ENCODE measurements at regions not wholly inside any gene's neighbourhood (a gene's known extent, or its start where the extent isn't known, plus 50 kb on each side); places are given as distances from the start of the nearest gene placed in this dataset.

- no peak for TF ChIP-seq ZNF423 (CRISPR knock-in tag; IDR thresholded peaks at IDR 0.05)
These were observed 133.1 kb upstream of the CHST15 start (continued) for GRCh38 chr10:124226271-124227054.

DNA sequence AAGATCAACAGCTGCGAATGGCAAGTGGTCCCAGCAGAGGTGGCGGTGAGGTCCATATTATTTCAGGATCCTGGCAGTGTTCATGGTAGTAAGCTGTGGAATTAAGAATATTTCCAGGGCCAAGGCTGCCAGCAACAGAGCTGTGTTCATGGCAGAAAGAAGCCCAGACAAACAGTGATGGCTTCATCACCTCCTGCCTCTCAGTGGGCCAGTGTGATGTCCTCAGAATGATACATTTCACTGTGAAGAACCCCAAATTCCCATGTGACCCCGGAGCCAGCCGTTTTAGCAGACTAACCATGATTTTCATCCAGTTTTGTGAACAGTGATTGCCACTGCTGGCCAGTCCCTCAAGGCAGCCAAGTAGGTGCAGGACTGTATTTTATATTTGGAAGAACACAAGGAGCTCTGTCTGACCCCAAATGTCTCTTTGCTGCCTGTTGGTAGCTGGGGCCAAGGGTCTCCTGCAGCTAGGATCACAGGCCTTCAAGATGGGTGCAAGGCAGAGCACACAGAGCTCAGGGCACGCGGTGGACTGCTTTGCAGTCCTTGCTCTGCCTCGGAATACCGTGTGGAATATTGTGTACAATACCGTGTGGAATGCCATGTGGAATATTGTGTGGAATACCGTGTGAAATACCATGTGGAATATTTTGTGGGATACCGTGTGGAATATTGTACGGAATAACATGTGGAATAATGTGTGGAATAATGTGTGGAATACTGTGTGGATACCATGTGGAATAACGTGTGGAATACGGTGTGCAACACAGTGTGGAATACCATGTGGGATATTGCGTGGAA, 132.3 kb upstream of the CHST15 start:
- no peak for DNase-seq (ENCODE audit: low spot score)
- peaks cover 13% of the 10 kb centered on the region for H3K4me1 Mint-ChIP-seq
- no peak overlapping the region for H3K4me3 Mint-ChIP-seq

More for the DNA sequence above, 132.3 kb upstream of the CHST15 start:
- H3K9me3 Mint-ChIP-seq = peaks cover 49% of the 10 kb centered on the region
- no peak overlapping the region for H3K27ac Mint-ChIP-seq
- H3K27me3 Mint-ChIP-seq (ENCODE audit: low read depth) = no peaks in the 10 kb centered on the region; the same call in 1 of the 2 replicates
- ATAC-seq = no peak
- POLR2A ChIA-PET = interaction anchor here (0.7 kb wide), 1 partner anchor 15 kb away, joined by 3 read pairs; no protein-coding TSS in a partner anchor
- CTCF ChIA-PET = interaction anchor here (1.6 kb wide), 1 partner anchor 231 kb away, joined by 7 read pairs; no protein-coding TSS in a partner anchor
- H3K36me3 Mint-ChIP-seq = peaks cover 29% of the 10 kb centered on the region
- no peak for TF ChIP-seq ATF1 (CRISPR knock-in tag; IDR thresholded peaks at IDR 0.05)
- TF ChIP-seq, protein P1, sequence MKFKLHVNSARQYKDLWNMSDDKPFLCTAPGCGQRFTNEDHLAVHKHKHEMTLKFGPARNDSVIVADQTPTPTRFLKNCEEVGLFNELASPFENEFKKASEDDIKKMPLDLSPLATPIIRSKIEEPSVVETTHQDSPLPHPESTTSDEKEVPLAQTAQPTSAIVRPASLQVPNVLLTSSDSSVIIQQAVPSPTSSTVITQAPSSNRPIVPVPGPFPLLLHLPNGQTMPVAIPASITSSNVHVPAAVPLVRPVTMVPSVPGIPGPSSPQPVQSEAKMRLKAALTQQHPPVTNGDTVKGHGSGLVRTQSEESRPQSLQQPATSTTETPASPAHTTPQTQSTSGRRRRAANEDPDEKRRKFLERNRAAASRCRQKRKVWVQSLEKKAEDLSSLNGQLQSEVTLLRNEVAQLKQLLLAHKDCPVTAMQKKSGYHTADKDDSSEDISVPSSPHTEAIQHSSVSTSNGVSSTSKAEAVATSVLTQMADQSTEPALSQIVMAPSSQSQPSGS (CRISPR knock-in tag; IDR thresholded peaks at IDR 0.05; ENCODE audit: borderline replicate concordance, low read depth) = no peak
- no peak for TF ChIP-seq ZNF416 (CRISPR knock-in tag; IDR thresholded peaks at IDR 0.05)
- TF ChIP-seq, protein P2, sequence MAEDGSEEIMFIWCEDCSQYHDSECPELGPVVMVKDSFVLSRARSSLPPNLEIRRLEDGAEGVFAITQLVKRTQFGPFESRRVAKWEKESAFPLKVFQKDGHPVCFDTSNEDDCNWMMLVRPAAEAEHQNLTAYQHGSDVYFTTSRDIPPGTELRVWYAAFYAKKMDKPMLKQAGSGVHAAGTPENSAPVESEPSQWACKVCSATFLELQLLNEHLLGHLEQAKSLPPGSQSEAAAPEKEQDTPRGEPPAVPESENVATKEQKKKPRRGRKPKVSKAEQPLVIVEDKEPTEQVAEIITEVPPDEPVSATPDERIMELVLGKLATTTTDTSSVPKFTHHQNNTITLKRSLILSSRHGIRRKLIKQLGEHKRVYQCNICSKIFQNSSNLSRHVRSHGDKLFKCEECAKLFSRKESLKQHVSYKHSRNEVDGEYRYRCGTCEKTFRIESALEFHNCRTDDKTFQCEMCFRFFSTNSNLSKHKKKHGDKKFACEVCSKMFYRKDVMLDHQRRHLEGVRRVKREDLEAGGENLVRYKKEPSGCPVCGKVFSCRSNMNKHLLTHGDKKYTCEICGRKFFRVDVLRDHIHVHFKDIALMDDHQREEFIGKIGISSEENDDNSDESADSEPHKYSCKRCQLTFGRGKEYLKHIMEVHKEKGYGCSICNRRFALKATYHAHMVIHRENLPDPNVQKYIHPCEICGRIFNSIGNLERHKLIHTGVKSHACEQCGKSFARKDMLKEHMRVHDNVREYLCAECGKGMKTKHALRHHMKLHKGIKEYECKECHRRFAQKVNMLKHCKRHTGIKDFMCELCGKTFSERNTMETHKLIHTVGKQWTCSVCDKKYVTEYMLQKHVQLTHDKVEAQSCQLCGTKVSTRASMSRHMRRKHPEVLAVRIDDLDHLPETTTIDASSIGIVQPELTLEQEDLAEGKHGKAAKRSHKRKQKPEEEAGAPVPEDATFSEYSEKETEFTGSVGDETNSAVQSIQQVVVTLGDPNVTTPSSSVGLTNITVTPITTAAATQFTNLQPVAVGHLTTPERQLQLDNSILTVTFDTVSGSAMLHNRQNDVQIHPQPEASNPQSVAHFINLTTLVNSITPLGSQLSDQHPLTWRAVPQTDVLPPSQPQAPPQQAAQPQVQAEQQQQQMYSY (CRISPR knock-in tag; IDR thresholded peaks at IDR 0.05) = no peak
- no peak for TF ChIP-seq USF1 (CRISPR knock-in tag; IDR thresholded peaks at IDR 0.05)
- TF ChIP-seq ATF3 (CRISPR knock-in tag; conservative IDR thresholded peaks at IDR 0.05) = no peak
- TF ChIP-seq CTCF (IDR thresholded peaks at IDR 0.05) = no peak
- no peak for TF ChIP-seq NFATC4 (CRISPR knock-in tag; IDR thresholded peaks at IDR 0.05)
- no peak for TF ChIP-seq OVOL2 (CRISPR knock-in tag; IDR thresholded peaks at IDR 0.05; ENCODE audit: borderline replicate concordance)
- no peak for TF ChIP-seq FOXP4 (CRISPR knock-in tag; IDR thresholded peaks at IDR 0.05)
- no peak for TF ChIP-seq CDX4 (CRISPR knock-in tag; IDR thresholded peaks at IDR 0.05; ENCODE audit: borderline replicate concordance)
- TF ChIP-seq ZNF396 (CRISPR knock-in tag; IDR thresholded peaks at IDR 0.05; ENCODE audit: borderline replicate concordance) = no peak
- no peak for TF ChIP-seq ELF4 (CRISPR knock-in tag; IDR thresholded peaks at IDR 0.05; ENCODE audit: low read depth)
- no peak for TF ChIP-seq CBFB (CRISPR knock-in tag; IDR thresholded peaks at IDR 0.05; ENCODE audit: low read depth)
- no peak for TF ChIP-seq MLX (CRISPR knock-in tag; IDR thresholded peaks at IDR 0.05)
- no peak for TF ChIP-seq TEAD4 (CRISPR knock-in tag; IDR thresholded peaks at IDR 0.05)

Measured in WTC11 (cell line).